Right atrium auricular region (tissue), 2 donors: ENCODE measurements at regions not wholly inside any gene's neighbourhood (a gene's known extent, or its start where the extent isn't known, plus 50 kb on each side); places are given as distances from the start of the nearest gene placed in this dataset.

Experiments used
- DNase-seq: peaks from one replicate; pipeline ENCODE4 v3.0.0-alpha.2; 2019; ENCODE audit warnings: low spot score
- H3K27ac ChIP-seq, 2 donors: fragments of 200-600 bp; sonication (generic); 1 replicate in 1 of 2; 2 replicates in 1 of 2; pipeline ENCODE4 v1.5.1; 2016 to 2019
- H3K27me3 ChIP-seq, 2 donors: fragments of 200-600 bp; sonication (generic); one replicate each; pipeline versions ENCODE4 v1.5.1 to v1.6.0; 2017 to 2019
- H3K36me3 ChIP-seq: fragments of 200-600 bp; sonication (generic); one replicate; pipeline ENCODE4 v1.5.1; 2016
- H3K4me1 ChIP-seq, 2 donors: fragments of 200-600 bp; sonication (generic); one replicate each; pipeline versions ENCODE4 v1.5.1 to v1.6.0; 2017 to 2019
- H3K4me3 ChIP-seq, 2 donors: fragments of 200-600 bp; sonication (generic); 1 replicate in 1 of 2; 2 replicates in 1 of 2; pipeline ENCODE4 v1.5.1; 2017 to 2019; ENCODE audit warnings: mild to moderate bottlenecking in 1 of 2, moderate library complexity in 1 of 2
- H3K9me3 ChIP-seq, 2 donors: fragments of 200-600 bp; sonication (generic); one replicate each; pipeline ENCODE4 v1.5.1; 2019
- TF ChIP-seq, protein P1 (sequence below), 2 donors: fragments of 200-600 bp; sonication (generic); IDR thresholded peaks; one replicate each; pipeline ENCODE4 v1.5.1; 2019; ENCODE audit warnings: antibody characterized with exemption in 2 of 2

DNA sequence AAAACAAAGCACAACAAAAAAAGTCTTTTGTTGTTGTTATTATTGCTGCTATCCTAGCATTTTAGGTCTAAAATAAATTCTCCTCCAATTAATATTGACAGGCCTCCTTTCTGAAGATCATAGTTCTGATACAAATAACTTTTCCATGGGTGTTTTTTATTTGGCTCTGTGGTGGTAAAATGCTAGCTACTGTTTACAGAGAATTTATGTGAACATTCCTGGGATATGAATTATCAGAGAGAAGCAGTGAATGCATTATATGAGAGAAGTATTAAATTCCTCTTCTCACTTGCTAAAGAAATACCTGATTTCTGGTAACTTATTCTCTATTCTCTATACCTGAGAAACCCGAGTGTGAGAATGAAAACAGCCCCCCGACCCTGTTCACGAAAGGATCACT is 57.5 kb upstream of the TMCO5A start:
- DNase-seq, result no peak
- no peaks in the 10 kb centered on the region for H3K27me3 ChIP-seq
- H3K36me3 ChIP-seq, result no peaks in the 10 kb centered on the region
- H3K4me3 ChIP-seq, result no peak overlapping the region
- H3K9me3 ChIP-seq, result no peaks in the 10 kb centered on the region
- no peaks in the 10 kb centered on the region for H3K4me1 ChIP-seq
- H3K27ac ChIP-seq, result no peak overlapping the region
- TF ChIP-seq, protein P1, sequence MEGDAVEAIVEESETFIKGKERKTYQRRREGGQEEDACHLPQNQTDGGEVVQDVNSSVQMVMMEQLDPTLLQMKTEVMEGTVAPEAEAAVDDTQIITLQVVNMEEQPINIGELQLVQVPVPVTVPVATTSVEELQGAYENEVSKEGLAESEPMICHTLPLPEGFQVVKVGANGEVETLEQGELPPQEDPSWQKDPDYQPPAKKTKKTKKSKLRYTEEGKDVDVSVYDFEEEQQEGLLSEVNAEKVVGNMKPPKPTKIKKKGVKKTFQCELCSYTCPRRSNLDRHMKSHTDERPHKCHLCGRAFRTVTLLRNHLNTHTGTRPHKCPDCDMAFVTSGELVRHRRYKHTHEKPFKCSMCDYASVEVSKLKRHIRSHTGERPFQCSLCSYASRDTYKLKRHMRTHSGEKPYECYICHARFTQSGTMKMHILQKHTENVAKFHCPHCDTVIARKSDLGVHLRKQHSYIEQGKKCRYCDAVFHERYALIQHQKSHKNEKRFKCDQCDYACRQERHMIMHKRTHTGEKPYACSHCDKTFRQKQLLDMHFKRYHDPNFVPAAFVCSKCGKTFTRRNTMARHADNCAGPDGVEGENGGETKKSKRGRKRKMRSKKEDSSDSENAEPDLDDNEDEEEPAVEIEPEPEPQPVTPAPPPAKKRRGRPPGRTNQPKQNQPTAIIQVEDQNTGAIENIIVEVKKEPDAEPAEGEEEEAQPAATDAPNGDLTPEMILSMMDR (IDR thresholded peaks at IDR 0.05), result no peak

DNA sequence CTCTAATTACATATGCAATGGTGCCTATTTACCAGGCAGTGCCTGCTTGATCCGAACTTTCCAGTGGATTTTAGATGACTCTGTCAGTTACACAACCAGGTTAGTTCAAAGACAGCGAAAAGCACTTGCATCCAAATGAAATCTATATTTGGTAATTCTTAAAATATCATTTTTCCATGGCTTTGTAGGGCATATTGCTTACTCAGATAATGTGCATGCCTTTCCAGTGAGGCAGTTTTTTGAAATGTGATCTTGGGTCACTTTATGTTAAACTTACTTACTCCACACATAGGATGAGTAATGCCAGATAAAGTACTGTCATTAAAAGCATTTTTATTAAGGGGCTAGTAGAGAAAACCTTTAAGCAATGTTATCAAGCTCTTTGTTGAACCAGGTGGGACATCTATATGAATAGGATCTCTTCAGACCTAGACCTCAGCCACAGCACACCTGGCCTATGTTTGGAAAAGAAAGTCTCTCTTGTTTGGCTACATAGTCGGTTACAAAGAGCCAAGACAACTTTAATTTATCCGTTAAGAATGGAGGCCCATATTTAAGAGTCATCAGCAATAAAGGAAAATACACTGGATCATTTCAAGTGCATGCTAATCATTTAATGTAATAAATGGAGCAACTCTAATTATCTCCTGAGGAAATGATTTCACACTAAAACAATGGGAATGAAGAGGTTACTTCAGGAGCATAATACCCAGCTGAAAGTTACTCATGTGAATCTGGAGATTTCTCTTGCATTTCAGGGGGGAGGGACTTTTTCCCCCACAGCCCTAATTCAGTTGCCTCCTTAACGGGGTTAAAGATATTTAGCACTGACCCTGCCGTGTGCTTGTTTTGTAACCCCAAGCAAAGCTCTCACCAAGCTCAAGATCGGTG is 56.3 kb upstream of the TMCO5A start:
- Histone ChIP-seq H3K27me3 (no peaks in the 10 kb centered on the region), H3K36me3 (no peaks in the 10 kb centered on the region), H3K4me1 (no peaks in the 10 kb centered on the region), H3K4me3 (no peak overlapping the region), H3K9me3 (no peaks in the 10 kb centered on the region), H3K27ac (no peak overlapping the region)
- no peak for DNase-seq
- TF ChIP-seq, protein P1 (IDR thresholded peaks at IDR 0.05), result no peak

DNA sequence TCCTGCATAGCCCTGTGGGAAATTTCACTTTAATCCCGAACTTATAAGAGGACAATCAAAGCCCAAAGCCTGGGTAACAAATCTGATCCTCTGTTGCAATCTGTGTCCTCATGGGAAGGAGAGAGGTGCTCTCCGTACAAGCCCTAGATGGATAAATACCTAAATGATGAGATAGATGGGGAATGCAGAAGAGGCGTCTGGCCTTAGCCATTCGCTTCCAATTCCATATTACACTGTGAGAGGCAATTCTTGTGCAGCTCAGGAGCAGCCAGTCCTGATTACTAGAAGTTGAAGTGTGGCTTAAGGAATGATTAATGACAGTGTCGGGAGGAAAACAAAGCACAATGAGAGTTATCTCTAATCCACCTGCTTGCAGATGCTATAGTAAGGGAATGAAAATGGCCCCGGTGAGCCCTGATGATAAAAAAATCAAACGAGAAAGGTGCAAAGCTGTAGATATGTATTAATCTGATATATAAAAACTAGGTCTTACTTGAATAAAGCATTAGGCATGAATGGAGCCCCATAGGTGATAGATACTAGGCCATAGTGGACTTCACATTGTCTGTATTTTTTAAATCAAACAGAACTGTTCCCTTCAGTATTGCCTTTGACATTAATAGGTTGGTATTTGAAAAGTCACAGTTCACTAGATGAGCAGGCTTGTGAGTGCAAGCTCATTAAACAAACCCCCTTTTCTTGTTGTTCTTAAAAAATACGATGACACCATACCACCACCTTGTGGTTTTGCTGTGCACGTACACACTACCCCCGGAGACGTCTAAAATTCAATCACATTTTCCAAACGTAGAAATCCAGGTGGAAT is 54.2 kb upstream of the TMCO5A start:
- H3K4me3 ChIP-seq, result no peak overlapping the region
- no peaks in the 10 kb centered on the region for H3K9me3 ChIP-seq
- H3K27ac ChIP-seq, result no peak overlapping the region
- H3K36me3 ChIP-seq, result no peaks in the 10 kb centered on the region
- no peaks in the 10 kb centered on the region for H3K4me1 ChIP-seq
- TF ChIP-seq, protein P1 (IDR thresholded peaks at IDR 0.05), result peak in 1 of 2 donors; percentile 71
- H3K27me3 ChIP-seq, result no peaks in the 10 kb centered on the region
- no peak for DNase-seq

DNA sequence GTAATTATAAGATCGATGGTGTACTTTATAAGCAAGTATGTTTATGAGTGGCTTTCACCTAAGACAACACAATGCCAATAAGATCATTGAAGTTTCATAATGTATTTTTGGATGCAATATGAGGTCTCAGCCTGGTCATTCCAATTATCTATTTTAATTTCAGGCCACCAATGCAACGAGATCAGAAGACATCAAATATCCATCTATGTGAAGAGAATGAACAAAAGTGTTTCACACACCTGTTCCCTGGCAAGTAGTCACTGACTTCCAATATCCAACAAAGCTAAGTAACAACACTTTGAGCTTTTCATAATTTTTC is 53.6 kb upstream of the TMCO5A start:
- no peak for DNase-seq
- Histone ChIP-seq H3K27ac (no peak overlapping the region), H3K4me3 (no peak overlapping the region), H3K9me3 (no peaks in the 10 kb centered on the region), H3K27me3 (no peaks in the 10 kb centered on the region), H3K36me3 (no peaks in the 10 kb centered on the region), H3K4me1 (no peaks in the 10 kb centered on the region)
- TF ChIP-seq, protein P1 (IDR thresholded peaks at IDR 0.05), result no peak

DNA sequence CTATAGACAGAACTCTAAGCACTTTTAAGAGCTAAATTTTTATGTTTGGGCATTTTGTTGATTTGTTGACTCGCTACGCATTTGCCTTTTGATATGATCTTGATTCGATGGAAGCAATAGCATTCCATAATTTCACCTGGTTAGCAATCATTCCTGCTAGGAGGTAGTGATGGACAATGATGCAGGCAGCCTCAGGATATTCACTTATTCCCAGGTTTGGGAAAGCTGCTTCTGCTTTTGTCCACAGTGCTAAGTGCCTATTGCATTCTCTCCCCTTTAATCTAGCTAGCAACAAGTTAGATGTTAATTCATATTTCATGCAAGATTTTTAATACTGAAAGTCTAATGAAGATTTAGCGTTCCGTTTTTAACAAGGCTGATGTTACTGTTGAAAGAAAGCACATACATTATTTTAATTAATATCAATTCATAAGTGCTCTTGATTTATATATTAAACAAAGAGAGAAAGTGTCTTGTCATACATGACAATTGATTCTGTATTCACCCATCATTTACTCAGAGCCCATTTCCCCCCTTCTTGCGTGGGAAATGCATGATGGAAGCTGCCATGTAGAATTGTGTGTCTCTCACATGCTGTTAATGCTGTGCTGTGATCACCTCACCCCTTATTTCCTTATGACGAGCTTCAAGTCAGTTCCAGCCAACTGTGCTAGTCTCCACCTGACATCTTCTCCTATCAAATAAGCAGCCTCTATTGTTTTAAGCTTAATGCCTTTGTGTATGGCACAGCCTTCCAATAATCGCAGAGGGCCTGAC is 53.0 kb upstream of the TMCO5A start:
- no peak for DNase-seq
- TF ChIP-seq, protein P1 (IDR thresholded peaks at IDR 0.05), result no peak
- no peak overlapping the region for H3K27ac ChIP-seq
- H3K27me3 ChIP-seq, result no peaks in the 10 kb centered on the region
- H3K4me1 ChIP-seq, result no peaks in the 10 kb centered on the region
- H3K4me3 ChIP-seq, result no peak overlapping the region
- H3K36me3 ChIP-seq, result no peaks in the 10 kb centered on the region
- H3K9me3 ChIP-seq, result no peaks in the 10 kb centered on the region
